ENCODE measurements at regions not wholly inside any gene's neighbourhood (a gene's known extent, or its start where the extent isn't known, plus 50 kb on each side); places are given as distances from the start of the nearest gene placed in this dataset.

- no peak for DNase-seq (ENCODE audit: low read depth in 3 of 3, low spot score in 2 of 3)
These were observed 431.6 kb downstream of the PTPRU start for GRCh38 chr1:29667951-29668350.

GRCh38 chr1:29664711-29665110 lies 428.4 kb downstream of the PTPRU start:
- DNase-seq (ENCODE audit: low read depth in 3 of 3, low spot score in 2 of 3) = no peak

- DNase-seq (ENCODE audit: low read depth in 3 of 3, low spot score in 2 of 3) = no peak
These were observed 422.4 kb downstream of the PTPRU start for GRCh38 chr1:29658688-29659087.

- no peak for DNase-seq (ENCODE audit: low read depth in 3 of 3, low spot score in 2 of 3)
These were observed 421.5 kb downstream of the PTPRU start for GRCh38 chr1:29657816-29658215.

- no peak for DNase-seq (ENCODE audit: low read depth in 3 of 3, low spot score in 2 of 3)
These were observed 419.9 kb downstream of the PTPRU start for GRCh38 chr1:29655945-29656850.

- no peak for DNase-seq (ENCODE audit: low read depth in 3 of 3, low spot score in 2 of 3)
These were observed 418.8 kb downstream of the PTPRU start for GRCh38 chr1:29655145-29655544.

- DNase-seq (ENCODE audit: low read depth in 3 of 3, low spot score in 2 of 3) = no peak
These were observed 417.6 kb downstream of the PTPRU start for GRCh38 chr1:29653886-29654450.

- no peak for DNase-seq (ENCODE audit: low read depth in 3 of 3, low spot score in 2 of 3)
These were observed 416.9 kb downstream of the PTPRU start for GRCh38 chr1:29653034-29653810.

- no peak for DNase-seq (ENCODE audit: low read depth in 3 of 3, low spot score in 2 of 3)
These were observed 415.7 kb downstream of the PTPRU start for GRCh38 chr1:29651684-29652665.

GRCh38 chr1:29651246-29651645 lies 414.9 kb downstream of the PTPRU start:
- DNase-seq (ENCODE audit: low read depth in 3 of 3, low spot score in 2 of 3) = no peak

GRCh38 chr1:29650476-29650875 lies 414.2 kb downstream of the PTPRU start:
- no peak for DNase-seq (ENCODE audit: low read depth in 3 of 3, low spot score in 2 of 3)

- no peak for DNase-seq (ENCODE audit: low read depth in 3 of 3, low spot score in 2 of 3)
These were observed 413.7 kb downstream of the PTPRU start for GRCh38 chr1:29650041-29650400.

GRCh38 chr1:29649189-29650040 lies 413.1 kb downstream of the PTPRU start:
- no peak for DNase-seq (ENCODE audit: low read depth in 3 of 3, low spot score in 2 of 3)

- DNase-seq (ENCODE audit: low read depth in 3 of 3, low spot score in 2 of 3) = no peak
These were observed 412.5 kb downstream of the PTPRU start for GRCh38 chr1:29648798-29649188.

GRCh38 chr1:29648026-29648425 lies 411.7 kb downstream of the PTPRU start:
- DNase-seq (ENCODE audit: low read depth in 3 of 3, low spot score in 2 of 3) = no peak

- DNase-seq (ENCODE audit: low read depth in 3 of 3, low spot score in 2 of 3) = no peak
These were observed 411.3 kb downstream of the PTPRU start for GRCh38 chr1:29647581-29647980.

- no peak for DNase-seq (ENCODE audit: low read depth in 3 of 3, low spot score in 2 of 3)
These were observed 409.9 kb downstream of the PTPRU start for GRCh38 chr1:29646161-29646775.

GRCh38 chr1:29645586-29645985 lies 409.3 kb downstream of the PTPRU start:
- no peak for DNase-seq (ENCODE audit: low read depth in 3 of 3, low spot score in 2 of 3)

- DNase-seq (ENCODE audit: low read depth in 3 of 3, low spot score in 2 of 3) = no peak
These were observed 408.5 kb downstream of the PTPRU start for GRCh38 chr1:29644812-29645211.
